PFSK-1 (cell line): ENCODE measurements at regions not wholly inside any gene's neighbourhood (a gene's known extent, or its start where the extent isn't known, plus 50 kb on each side); places are given as distances from the start of the nearest gene placed in this dataset.

Source experiments
- FOXP2 ChIP-seq: optimal IDR thresholded peaks from 2 replicates; pipeline ENCODE3; 2011; ENCODE audit warnings: borderline replicate concordance, control low read depth, inconsistent platforms; ENCODE audit not compliant: insufficient read depth; ENCODE audit errors: extremely low read length, extremely low read depth
- POLR2AphosphoS5 ChIP-seq: IDR thresholded peaks from 2 replicates; pipeline ENCODE4 v1.6.1; 2012; ENCODE audit warnings: low read depth, mild to moderate bottlenecking, control low read depth, low read length, moderate library complexity
- SIN3A ChIP-seq: IDR thresholded peaks from 2 replicates; pipeline ENCODE4 v1.6.1; 2012; ENCODE audit warnings: mild to moderate bottlenecking, low read length, moderate library complexity, borderline replicate concordance; ENCODE audit not compliant: insufficient read depth
- TAF1 ChIP-seq: IDR thresholded peaks from 2 replicates; pipeline ENCODE4 v1.6.1; 2012; ENCODE audit warnings: low read length, control low read depth, borderline replicate concordance; ENCODE audit not compliant: insufficient read depth
- TF ChIP-seq, protein P1 (sequence below), 2 experiments: IDR thresholded peaks; 2 replicates each; pipeline versions ENCODE4 v1.6.1 to v1.8.0; 2011 to 2012; ENCODE audit warnings: low read depth in 2 of 2, low read length in 2 of 2, control low read depth in 1 of 2, inconsistent platforms in 1 of 2, mild to moderate bottlenecking in 1 of 2, moderate library complexity in 1 of 2; ENCODE audit not compliant: insufficient read depth in 1 of 2

- TF ChIP-seq FOXP2 (no peak), SIN3A (no peak), POLR2AphosphoS5 (no peak), TAF1 (no peak)
- TF ChIP-seq, protein P1, sequence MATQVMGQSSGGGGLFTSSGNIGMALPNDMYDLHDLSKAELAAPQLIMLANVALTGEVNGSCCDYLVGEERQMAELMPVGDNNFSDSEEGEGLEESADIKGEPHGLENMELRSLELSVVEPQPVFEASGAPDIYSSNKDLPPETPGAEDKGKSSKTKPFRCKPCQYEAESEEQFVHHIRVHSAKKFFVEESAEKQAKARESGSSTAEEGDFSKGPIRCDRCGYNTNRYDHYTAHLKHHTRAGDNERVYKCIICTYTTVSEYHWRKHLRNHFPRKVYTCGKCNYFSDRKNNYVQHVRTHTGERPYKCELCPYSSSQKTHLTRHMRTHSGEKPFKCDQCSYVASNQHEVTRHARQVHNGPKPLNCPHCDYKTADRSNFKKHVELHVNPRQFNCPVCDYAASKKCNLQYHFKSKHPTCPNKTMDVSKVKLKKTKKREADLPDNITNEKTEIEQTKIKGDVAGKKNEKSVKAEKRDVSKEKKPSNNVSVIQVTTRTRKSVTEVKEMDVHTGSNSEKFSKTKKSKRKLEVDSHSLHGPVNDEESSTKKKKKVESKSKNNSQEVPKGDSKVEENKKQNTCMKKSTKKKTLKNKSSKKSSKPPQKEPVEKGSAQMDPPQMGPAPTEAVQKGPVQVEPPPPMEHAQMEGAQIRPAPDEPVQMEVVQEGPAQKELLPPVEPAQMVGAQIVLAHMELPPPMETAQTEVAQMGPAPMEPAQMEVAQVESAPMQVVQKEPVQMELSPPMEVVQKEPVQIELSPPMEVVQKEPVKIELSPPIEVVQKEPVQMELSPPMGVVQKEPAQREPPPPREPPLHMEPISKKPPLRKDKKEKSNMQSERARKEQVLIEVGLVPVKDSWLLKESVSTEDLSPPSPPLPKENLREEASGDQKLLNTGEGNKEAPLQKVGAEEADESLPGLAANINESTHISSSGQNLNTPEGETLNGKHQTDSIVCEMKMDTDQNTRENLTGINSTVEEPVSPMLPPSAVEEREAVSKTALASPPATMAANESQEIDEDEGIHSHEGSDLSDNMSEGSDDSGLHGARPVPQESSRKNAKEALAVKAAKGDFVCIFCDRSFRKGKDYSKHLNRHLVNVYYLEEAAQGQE (IDR thresholded peaks at IDR 0.05; ENCODE audit: insufficient read depth in 1 of 2, low read depth in 2 of 2, low read length in 2 of 2): no peak
Observed at GRCh38 chr9:109907810-109908458, 127.9 kb downstream of the PALM2AKAP2 start.

GRCh38 chr9:109908459-109909390 lies 128.7 kb downstream of the PALM2AKAP2 start:
- TF ChIP-seq SIN3A: no peak
- no peak for TF ChIP-seq TAF1
- TF ChIP-seq, protein P1 (IDR thresholded peaks at IDR 0.05; ENCODE audit: insufficient read depth in 1 of 2, low read depth in 2 of 2, low read length in 2 of 2): no peak
- no peak for TF ChIP-seq POLR2AphosphoS5
- TF ChIP-seq FOXP2: no peak

- TF ChIP-seq FOXP2 (no peak), TAF1 (no peak), SIN3A (no peak), POLR2AphosphoS5 (no peak)
- TF ChIP-seq, protein P1 (IDR thresholded peaks at IDR 0.05; ENCODE audit: insufficient read depth in 1 of 2, low read depth in 2 of 2, low read length in 2 of 2): no peak
Observed at GRCh38 chr9:109910671-109911518, 130.9 kb downstream of the PALM2AKAP2 start.

DNA sequence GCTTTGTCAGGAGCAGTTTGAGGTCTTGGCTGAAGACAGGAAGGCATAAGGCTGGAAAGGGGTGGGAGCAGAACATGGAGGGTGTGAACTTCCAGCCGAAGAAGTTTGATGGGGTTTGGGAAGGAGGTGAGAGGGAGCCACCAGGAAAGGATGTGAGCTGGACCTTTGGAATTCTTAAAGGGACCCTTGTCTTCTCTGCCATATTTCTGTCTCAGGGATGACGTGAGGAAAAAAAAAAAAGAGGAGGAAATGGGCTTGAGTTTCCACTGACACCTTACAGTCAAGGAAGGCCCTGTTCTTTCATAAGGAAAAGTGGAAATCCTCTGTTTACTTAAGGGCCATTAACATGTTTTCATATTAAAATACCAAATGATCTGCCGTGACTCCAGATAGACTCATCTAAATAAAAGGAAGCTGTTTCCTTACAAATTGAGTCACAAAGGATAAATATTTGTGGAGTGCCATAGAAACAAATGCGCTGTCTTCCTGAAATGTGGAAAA lies 132.1 kb downstream of the PALM2AKAP2 start:
- TF ChIP-seq POLR2AphosphoS5 (no peak), TAF1 (no peak), SIN3A (no peak), FOXP2 (no peak)
- TF ChIP-seq, protein P1 (IDR thresholded peaks at IDR 0.05; ENCODE audit: insufficient read depth in 1 of 2, low read depth in 2 of 2, low read length in 2 of 2): no peak
